Endothelial cell of umbilical vein (primary cell): ENCODE measurements at regions not wholly inside any gene's neighbourhood (a gene's known extent, or its start where the extent isn't known, plus 50 kb on each side); places are given as distances from the start of the nearest gene placed in this dataset.

ENCODE experiments used
- BruUV-seq: library from RNA; stranded (reverse); fragments of 400-500 nt; replicated peaks from 2 replicates; lab custom pipeline; 2021; lab: Mats Ljungman, UMichigan
- CTCF ChIA-PET: fragments of 300-600, 350-600 bp; sonication (Branson Sonifier 250); formaldehyde crosslinking; loops from one replicate; lab custom pipeline; 2021; ENCODE audit warnings: antibody characterized with exemption, inconsistent platforms; lab: Charles Lee
- POLR2A ChIA-PET: fragments of 300-600, 350-600 bp; sonication (Branson Sonifier 250); formaldehyde crosslinking; loops from one replicate; lab custom pipeline; 2021; ENCODE audit warnings: antibody characterized with exemption, inconsistent platforms; lab: Charles Lee
- DNase-seq: peaks from one replicate; pipeline ENCODE4 v3.0.0-alpha.2; 2011; ENCODE audit warnings: low read depth, low spot score
- FAIRE-seq: peaks from 2 replicates; lab custom pipeline; 2011; peaks lifted over from hg19 to GRCh38; lab: Jason Lieb, UNC
- H2AFZ ChIP-seq: 2 replicates; pipeline ENCODE4 v1.6.0; 2012; ENCODE audit warnings: low read depth, low read length, control low read depth, inconsistent platforms
- H3K27ac ChIP-seq: 2 replicates; pipeline ENCODE4 v1.5.1; 2011; ENCODE audit warnings: low read depth, mild to moderate bottlenecking, control low read depth, low read length, moderate library complexity; ENCODE audit not compliant: insufficient read depth
- H3K27me3 ChIP-seq, 2 experiments: 2 replicates each; pipeline versions ENCODE4 v1.6.0 to v1.6.1; 2011; ENCODE audit warnings: low read length in 2 of 2, mixed read lengths in 1 of 2; ENCODE audit not compliant: control insufficient read depth in 2 of 2, insufficient read depth in 2 of 2
- H3K36me3 ChIP-seq, 2 experiments: 2 replicates in 1 of 2; 3 replicates in 1 of 2; pipeline ENCODE4 v1.5.1; 2011; ENCODE audit warnings: low read length in 2 of 2, mild to moderate bottlenecking in 1 of 2, moderate library complexity in 1 of 2; ENCODE audit not compliant: control insufficient read depth in 2 of 2, insufficient read depth in 2 of 2; ENCODE audit errors: extremely low read depth in 1 of 2
- H3K4me1 ChIP-seq: 3 replicates; pipeline ENCODE4 v1.5.1; 2011; ENCODE audit warnings: mild to moderate bottlenecking, low read length; ENCODE audit not compliant: control insufficient read depth, insufficient read depth; ENCODE audit errors: extremely low read depth
- H3K4me2 ChIP-seq: 2 replicates; pipeline ENCODE4 v1.6.1; 2011; ENCODE audit warnings: low read length, control low read depth, mixed read lengths; ENCODE audit not compliant: insufficient read depth
- H3K4me3 ChIP-seq, 3 experiments: fragments of 200-600 bp in 1 of 3; sonication (generic), shearing (Covaris generic) in 1 of 3; replicated peaks in 1 of 3; 2 replicates each; pipeline ENCODE4 v1.5.1; 2011 to 2016; ENCODE audit warnings: control low read depth in 3 of 3, low read length in 3 of 3, mild to moderate bottlenecking in 2 of 3, inconsistent platforms in 1 of 3, low read depth in 1 of 3, moderate library complexity in 1 of 3; ENCODE audit not compliant: insufficient read depth in 1 of 3
- H3K79me2 ChIP-seq: 2 replicates; pipeline ENCODE4 v1.6.0; 2012; ENCODE audit warnings: low read length, inconsistent platforms; ENCODE audit not compliant: control insufficient read depth, insufficient read depth
- H3K9ac ChIP-seq: replicated peaks from 2 replicates; pipeline ENCODE3; 2011; ENCODE audit warnings: low read length, control low read depth; ENCODE audit not compliant: insufficient read depth; ENCODE audit errors: extremely low read depth
- H3K9me1 ChIP-seq: replicated peaks from 3 replicates; pipeline ENCODE4 v1.6.0; 2011; ENCODE audit warnings: mild to moderate bottlenecking, low read length; ENCODE audit not compliant: control insufficient read depth, insufficient read depth; ENCODE audit errors: extremely low read depth
- H3K9me3 ChIP-seq: replicated peaks from 2 replicates; pipeline ENCODE4 v1.5.1; 2012; ENCODE audit warnings: low read length, inconsistent platforms; ENCODE audit not compliant: control insufficient read depth, insufficient read depth
- H4K20me1 ChIP-seq: replicated peaks from 2 replicates; pipeline ENCODE3; 2011; ENCODE audit warnings: mild to moderate bottlenecking, low read length; ENCODE audit not compliant: control insufficient read depth, insufficient read depth; ENCODE audit errors: extremely low read depth
- CTCF ChIP-seq, 2 donors: IDR thresholded peaks; 1 replicate in 1 of 2; 2 replicates in 1 of 2; pipeline ENCODE4 v1.5.1; 2011; ENCODE audit warnings: low read length in 2 of 2, mild to moderate bottlenecking in 2 of 2, moderate library complexity in 2 of 2, control low read depth in 1 of 2, inconsistent platforms in 1 of 2, low read depth in 1 of 2; ENCODE audit not compliant: insufficient read depth in 1 of 2; ENCODE audit errors: extremely low read depth in 1 of 2
- EZH2 ChIP-seq: IDR thresholded peaks from 2 replicates; pipeline ENCODE4 v1.6.1; 2012; ENCODE audit warnings: borderline replicate concordance, low read depth, mild to moderate bottlenecking, moderate library complexity, low read length, inconsistent platforms; ENCODE audit not compliant: severe bottlenecking
- FOS ChIP-seq: IDR thresholded peaks from 2 replicates; pipeline ENCODE4 v1.6.1; 2011; ENCODE audit warnings: mild to moderate bottlenecking, low read length, moderate library complexity, borderline replicate concordance; ENCODE audit not compliant: insufficient read depth
- GATA2 ChIP-seq: IDR thresholded peaks from 2 replicates; pipeline ENCODE4 v1.7.0; 2011; ENCODE audit warnings: low read depth, mild to moderate bottlenecking, moderate library complexity, mixed read lengths, low read length; ENCODE audit not compliant: insufficient read length, insufficient read depth
- JUN ChIP-seq: IDR thresholded peaks from 2 replicates; pipeline ENCODE4 v1.6.1; 2011; ENCODE audit warnings: borderline replicate concordance, low read depth; ENCODE audit not compliant: insufficient read length, insufficient read depth
- MAX ChIP-seq: IDR thresholded peaks from 2 replicates; pipeline ENCODE4 v1.6.1; 2011; ENCODE audit not compliant: insufficient read depth, insufficient read length
- MYC ChIP-seq: IDR thresholded peaks from one replicate; pipeline ENCODE4 v1.6.1; 2011; ENCODE audit warnings: mild to moderate bottlenecking, low read depth, low read length
- POLR2A ChIP-seq: IDR thresholded peaks from 2 replicates; pipeline ENCODE4 v1.6.1; 2012; ENCODE audit warnings: low read depth, mild to moderate bottlenecking, control low read depth, low read length
- POLR2AphosphoS5 ChIP-seq: IDR thresholded peaks from 2 replicates; pipeline ENCODE4 v1.6.1; 2012; ENCODE audit warnings: low read depth, mild to moderate bottlenecking, control low read depth, low read length, moderate library complexity; ENCODE audit not compliant: insufficient read depth
- dilution Hi-C: fragments of 300-500 bp; cut with MboI; formaldehyde crosslinking; loops from one replicate; pipeline ENCODE4 v1.15.0; 2019; ENCODE audit warnings: low sequenced_read_pairs; ENCODE audit not compliant: extremely low pct_ligation_motif_present
- intact Hi-C: fragments of 100-400 bp; cut with micrococcal nuclease; formaldehyde crosslinking; loops from one replicate; pipeline ENCODE4 v1.10.0; 2022

GRCh38 chr1:112260699-112261098, 135.3 kb upstream of the CTTNBP2NL start:
- Histone ChIP-seq H3K9me3 (no peaks in the 10 kb centered on the region), H3K27ac (no peak overlapping the region), H3K36me3 (no peaks in the 10 kb centered on the region), H3K4me2 (no peak overlapping the region), H3K9me1 (no peaks in the 10 kb centered on the region), H3K79me2 (no peaks in the 10 kb centered on the region), H2AFZ (no peak overlapping the region), H4K20me1 (no peaks in the 10 kb centered on the region), H3K27me3 (no peaks in the 10 kb centered on the region), H3K4me3 (no peak overlapping the region), H3K9ac (no peak overlapping the region), H3K4me1 (no peaks in the 10 kb centered on the region)
- no peak for FAIRE-seq
- CTCF ChIA-PET, result no interaction called here
- intact Hi-C loops, result no loop called here
- TF ChIP-seq POLR2AphosphoS5 (no peak), CTCF (IDR thresholded peaks at IDR 0.05; ENCODE audit: extremely low read depth in 1 of 2, insufficient read depth in 1 of 2, low read depth in 1 of 2, low read length in 2 of 2) (no peak), POLR2A (no peak), FOS (no peak), MAX (no peak), GATA2 (no peak), MYC (no peak), JUN (no peak), EZH2 (no peak)
- POLR2A ChIA-PET, result no interaction called here
- no peak for DNase-seq
- BruUV-seq, result no TSS peak
- dilution Hi-C loops, result no loop called here
